Activated gamma-delta T cell treated with Interleukin-2 at 50 U/mL for 16 hours (primary cell): ENCODE measurements at regions not wholly inside any gene's neighbourhood (a gene's known extent, or its start where the extent isn't known, plus 50 kb on each side); places are given as distances from the start of the nearest gene placed in this dataset.
"Not testable (repeated sequence)": the region's sequence is repeated elsewhere in the genome, so short reads cannot be mapped to it uniquely, and the experiment has no call there.

ENCODE experiments used
- DNase-seq: peaks from one replicate; pipeline ENCODE4 v3.0.0-alpha.2; 2020

DNA sequence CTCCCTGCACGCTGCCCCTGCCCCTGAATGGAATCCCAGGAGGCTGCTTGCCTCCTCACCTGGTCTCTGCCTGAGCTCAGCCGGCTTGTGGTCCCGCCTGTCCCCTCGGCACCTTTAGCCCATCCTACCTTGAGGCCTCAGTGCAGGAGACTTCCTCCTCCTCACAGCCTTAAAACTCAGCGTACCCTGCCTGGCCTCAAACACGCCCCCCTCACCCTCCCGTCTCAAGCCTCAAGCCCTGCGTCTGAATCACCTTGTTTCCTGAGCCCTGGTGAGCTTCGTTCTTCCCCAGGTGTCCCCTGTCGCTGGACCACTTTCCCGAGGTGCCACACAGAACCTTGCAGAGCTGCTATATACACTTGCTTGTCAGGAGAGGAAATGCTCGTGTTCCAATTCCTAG lies 110.2 kb upstream of the SPIN1 start:
- no peak for DNase-seq

DNA sequence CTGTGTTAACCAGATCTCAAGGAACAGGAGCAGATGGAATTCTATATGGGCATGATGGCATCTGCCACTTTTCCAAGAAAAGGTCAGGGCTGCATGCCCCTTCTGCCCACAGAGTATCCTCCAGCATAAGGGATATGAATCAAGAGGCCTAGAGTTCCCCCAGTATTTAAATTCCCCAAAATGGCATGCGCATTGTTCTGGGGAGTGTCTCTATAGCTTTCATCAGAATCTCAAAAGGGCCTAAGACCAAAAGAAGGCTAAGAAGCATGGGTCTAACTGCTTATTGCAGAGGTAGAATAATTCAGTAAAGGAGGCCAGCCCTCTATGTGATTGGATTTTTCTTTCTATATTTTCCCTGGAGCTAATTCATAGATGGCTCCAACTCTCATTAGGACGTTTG lies 114.2 kb upstream of the SPIN1 start:
- DNase-seq: no peak

DNA sequence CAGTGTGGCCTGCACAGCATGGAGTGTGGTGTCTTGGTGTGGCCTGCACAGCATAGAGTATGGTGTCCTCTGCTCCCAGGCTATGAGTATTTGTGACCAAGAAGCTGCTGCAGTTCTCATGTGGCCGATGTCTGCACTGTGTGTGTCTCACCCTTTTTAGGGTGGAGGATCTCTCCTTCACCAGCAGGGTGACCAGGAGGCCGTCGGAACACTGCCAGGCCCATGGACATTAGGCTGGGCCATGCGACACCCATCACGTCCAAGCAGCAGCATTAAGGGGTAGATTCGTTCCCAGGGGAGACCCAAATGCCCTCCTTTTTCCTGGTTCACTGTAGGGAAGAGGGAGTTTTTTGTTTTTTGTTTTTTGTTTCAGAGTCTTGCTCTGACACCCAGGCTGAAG lies 115.3 kb upstream of the SPIN1 start:
- DNase-seq: no peak

DNA sequence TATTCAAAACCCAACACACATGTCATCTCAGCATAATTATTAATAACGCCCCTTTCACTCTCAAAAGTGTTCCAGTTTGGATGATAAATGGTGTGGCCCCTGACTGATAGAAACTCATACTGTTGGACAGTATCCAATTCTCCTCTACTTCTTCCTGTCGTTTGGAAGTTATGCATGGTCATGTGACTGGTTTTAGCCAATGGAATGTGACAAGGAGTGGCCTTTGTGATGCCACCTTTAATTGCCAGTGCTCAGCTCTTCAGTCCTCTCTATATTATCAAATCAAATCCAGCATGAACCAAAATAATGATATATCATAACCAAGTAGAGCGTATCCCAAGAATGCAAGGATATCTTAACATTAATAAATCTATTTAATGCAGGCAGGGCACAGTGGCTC lies 117.8 kb upstream of the SPIN1 start:
- DNase-seq: no peak

DNA sequence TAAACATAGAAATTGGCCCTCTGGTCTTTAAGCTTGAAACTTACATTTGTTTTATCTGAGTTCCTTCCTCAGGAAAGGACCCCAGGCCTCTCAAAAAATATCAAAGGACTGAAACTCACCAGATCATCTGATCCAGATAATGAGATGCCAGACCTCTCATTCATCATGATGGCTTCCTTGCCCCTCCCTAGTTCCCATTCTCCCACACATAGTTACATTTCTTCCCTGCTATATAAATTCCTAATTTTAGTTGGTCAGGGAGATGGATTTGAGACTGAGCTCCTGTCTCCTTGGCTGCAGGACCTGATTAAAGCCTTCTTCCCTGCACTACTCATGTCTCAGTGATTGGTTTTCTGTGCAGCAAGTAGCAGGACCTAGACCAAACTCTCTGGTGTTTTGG lies 119.4 kb upstream of the SPIN1 start:
- no peak for DNase-seq

DNA sequence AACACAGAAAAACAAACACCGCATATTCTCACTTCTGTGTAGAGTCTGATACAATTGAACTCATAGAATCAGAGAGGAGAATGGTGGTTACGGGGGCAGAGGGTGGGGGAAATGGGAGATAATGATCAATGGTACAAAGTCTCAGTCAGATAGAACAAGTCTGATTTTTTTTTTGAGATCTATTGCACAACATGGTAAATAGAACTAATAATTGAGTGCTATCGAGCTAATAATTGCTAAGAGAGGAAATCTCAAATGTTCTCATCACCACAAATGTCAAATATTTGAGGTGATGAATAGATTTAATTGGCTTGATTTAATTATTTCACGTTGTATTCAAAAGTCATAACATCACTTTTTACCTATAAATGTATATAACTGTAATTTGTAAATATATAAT lies 121.0 kb upstream of the SPIN1 start:
- no peak for DNase-seq

DNA sequence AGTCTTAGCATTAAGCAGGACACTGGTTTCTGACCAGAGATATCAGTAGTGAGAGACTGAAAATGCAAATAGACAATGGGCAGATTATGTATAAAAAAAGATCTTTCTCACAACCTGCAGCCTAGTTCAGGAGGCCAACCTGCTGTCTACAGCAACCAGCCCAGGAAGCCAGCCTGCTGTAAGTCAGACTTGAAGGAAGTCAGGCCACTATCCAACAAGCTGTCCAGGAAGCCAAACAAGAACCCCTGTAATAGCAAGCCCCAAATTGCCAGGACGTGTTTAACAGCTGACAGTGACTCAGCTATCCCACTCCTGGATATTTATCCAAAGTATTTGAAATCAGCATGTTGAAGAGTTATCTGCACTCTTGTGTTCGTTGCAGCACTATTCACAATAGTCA lies 121.8 kb upstream of the SPIN1 start:
- DNase-seq: no peak

DNA sequence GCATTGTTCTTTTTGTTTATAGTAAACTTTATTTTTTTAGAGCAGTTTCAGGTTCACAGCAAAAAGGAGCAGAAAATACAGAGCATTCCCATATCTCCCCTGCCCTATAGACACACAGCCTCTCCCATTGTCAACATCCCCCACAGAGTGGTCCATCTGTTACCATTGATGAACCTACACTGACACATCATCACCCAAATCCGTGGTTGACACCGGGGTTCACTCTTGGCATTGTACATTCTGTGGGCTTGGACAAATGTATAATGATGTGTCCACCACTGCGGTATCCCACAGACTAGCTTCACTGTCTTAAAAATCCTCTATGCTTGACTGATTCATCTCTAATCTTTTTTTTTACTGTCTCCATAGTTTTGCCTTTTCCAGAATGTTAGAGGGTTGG lies 120.7 kb upstream of the SPATA31C2 start:
- DNase-seq: no peak

DNA sequence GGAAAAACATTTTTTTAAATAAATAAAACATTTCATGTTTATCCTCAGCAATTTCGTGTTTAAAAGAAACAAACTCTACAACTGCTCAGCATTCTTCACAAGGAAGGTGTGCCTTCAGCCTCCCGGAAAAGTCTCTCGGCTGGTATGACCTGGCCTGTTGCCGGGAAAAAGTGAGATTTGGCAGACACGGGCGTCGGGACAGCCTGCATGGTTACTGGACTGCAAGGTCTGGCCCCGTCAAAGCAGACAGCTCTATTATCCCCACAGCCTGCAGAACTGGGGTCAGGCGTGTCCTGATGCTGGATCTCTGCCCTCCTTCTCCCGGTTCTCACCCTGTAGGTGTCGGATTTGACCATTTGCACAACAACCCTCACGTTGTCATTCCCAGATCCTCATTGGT lies 120.3 kb upstream of the SPATA31C2 start:
- no peak for DNase-seq

DNA sequence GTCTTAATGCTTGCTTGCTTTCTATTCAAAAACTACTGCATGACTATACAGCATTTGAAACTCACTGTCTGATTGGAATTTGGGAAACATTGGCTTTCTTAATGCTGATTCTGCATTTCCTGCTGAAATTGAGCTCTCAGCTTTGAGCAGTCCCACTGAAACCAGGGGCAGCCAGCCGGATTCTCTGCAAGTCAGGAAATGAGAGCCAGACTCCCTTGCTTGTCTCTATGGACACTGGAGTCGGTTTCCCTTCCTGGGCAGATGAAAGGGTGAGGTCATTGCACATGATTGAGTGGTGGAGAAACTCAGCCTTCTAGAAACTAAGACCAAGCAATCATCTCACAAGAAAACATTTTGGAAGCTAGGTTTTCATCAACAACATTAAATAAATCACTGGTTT lies 119.7 kb upstream of the SPATA31C2 start:
- no peak for DNase-seq

DNA sequence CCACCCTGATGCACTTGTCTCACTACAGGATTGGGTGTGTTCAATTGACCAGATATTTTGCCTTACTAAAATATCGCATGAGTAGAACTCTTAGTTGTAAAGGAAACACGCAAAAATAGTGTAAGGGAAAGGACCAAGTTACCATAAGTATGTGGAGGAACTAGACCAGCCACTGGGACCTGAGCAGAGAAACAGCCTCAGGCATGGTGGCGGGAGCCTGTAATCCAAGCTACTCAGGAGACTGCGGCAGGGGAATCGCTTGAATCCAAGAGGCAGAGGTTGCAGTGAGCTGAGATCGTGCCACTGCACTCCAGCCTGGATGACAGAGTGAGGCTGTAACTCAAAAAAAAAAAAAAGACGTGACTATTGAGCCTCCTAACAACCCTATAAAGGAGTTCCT lies 117.9 kb upstream of the SPATA31C2 start:
- DNase-seq: no peak

DNA sequence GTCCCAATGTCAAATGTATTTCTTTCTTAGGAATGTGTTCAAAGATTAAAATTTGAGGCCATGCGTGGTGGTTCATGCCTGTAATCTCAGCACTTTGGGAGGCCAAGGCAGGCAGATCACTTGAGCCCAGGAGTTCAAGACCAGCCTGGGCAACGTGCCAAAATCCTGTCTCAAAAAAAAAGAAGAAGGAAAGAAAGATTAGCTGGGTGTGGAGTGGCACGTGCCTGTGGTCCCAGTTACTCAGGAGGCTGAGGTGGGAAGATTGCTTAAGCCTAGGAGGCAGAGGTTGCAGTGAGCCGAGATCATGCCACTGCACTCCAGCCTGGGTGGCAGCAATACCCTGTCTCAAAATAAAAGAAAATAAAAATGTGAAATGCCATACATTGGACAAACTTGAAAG lies 117.5 kb upstream of the SPATA31C2 start:
- not testable (repeated sequence) for DNase-seq

DNA sequence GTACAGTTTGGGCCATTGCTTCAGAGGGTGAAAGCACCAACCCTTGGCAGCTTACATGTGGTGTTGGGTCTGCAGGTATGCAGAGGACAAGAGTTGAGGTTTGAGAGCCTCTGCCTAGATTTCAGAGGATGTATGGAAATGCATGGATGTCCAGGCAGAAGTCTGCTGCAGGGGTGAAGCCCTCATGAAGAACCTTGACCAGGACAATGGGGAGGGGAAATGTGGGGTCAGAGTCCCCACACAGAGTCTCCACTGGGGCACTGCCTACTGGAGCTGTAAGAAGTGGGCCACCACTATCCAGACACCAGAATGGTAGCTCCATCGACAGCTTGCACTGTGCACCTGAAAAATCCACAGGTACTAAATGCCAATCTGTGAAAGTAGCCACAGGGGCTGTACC lies 113.6 kb upstream of the SPATA31C2 start:
- DNase-seq: no peak

DNA sequence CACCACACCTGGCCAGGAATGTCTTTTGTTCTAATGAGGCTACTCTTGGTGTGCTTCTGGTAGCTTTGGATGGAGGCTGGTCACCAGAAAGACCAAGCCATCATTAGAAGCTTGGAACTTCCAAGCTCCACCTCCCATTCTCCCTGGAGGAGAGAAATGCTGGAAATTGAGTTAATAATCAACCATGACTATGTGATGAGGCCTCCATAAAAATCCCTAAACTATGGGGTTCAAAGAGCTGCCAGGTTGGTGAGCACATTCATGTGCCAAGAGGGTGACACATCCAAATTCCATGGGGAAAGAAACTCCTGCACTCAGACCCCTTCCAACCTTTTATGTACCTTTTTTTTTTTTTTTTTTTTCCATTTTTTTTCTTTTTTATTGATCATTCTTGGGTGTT lies 105.5 kb upstream of the SPATA31C2 start:
- no peak for DNase-seq

DNA sequence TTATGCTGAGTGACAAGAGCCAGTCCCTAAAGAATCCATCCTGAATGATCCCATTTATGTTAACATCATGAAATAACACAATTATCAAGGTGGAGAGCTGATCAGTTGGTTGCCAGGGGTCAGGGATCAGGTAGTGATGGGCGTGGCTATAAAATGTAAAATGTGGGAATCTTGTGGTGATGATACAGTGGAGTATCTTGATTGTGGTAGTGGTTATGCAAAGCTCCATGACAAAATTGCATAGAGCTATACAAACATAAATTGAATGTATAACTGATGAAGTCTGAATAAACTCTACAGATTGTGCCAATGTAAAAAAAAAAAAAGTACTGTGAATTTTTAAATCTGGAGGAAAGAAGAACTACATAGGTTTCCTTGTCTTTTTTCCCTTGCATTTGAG lies 104.6 kb upstream of the SPATA31C2 start:
- DNase-seq: no peak

DNA sequence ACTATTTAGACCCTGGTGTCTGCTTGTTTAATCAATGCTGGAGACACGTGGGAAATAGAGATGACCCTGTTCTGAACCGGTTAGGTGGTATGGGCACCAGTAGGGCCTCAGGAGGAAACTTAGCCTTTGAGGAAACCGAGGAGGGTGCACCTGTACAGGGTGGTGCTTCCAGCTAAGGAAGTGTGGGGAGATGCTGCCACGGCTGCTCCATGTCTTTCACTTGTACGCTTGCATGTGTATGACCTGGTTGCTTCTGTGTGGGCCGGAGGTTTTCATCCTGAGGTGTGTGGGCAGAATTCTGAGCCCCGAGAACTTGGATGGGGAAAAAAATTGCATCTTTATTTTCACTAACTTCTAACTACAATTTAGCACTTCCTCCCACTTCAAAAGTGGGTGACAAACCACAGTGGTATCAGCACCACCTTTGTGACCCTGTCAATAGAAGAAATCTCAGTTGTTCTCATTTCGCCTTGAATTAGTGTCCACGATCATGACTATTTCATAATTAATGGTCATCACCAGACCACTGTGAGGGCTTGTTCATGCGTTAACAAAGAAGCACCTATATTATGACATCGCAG lies 99.8 kb upstream of the SPATA31C2 start:
- DNase-seq: no peak

DNA sequence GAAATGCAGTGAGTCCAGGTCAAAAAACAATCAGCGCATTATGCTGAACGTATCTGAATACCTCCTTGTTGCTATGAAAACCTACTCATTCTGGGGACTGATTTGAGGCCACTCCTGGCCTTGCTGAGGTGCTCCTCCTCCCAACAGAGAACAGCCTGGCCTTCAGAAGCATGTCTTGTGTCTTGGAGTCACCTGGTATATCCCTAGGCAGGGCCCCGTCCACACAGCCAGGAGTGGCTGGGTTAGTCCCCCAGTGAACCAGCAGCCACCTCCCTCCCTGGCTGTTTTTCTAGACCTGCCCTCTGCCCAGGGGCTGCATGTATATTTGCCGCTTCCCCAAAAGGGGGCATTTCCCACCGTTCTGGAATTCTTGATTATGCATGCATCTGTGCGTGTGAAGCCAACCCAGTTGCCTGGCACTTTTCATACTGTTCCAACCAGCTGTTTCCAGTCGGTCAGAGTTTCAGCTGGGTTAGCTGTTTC lies 99.2 kb upstream of the SPATA31C2 start:
- DNase-seq: no peak

DNA sequence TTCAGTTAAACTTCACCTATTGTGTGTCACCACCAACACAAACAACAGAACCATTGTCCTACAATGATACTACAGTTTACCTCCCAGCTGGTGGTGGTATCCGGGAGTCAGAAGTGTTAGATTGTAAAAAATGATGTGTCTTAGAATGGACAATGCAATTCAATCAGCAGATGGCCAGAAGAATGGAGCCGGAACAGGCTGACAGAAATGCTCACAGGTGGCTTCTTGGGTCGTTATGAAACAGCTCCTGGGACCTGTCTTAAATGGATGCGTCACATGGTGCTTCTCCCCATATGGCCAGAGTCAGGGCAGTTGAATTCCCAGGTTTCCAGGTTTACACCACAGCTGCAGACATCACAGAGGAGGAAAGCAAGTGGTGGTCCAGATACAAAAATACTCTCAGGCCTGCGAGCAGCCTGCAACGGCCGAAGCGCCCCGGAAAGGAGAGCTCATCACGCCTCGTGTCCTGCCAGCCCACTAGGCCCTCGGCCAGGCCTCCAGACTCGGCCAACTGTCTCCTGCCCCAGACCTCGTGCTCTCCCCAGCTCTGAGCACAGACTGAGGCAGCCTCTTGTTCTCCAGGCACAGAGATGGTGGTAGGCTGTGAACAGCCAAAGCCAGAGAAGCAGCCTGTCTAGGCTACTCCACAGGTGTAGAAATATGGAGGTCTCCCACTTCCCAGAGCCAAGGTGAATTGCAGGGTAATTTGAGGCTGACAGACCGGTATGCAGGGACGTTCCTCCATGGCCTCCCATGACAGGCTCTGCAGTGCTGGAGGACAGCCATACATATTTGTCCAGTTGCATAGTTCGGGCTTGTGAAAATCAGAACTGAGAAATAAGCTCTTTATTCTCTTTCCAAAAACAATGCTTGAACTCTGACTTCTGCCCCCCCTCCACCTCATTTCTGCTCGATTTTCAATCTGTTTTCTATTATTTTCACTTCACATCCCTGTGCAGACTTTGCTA lies 98.5 kb upstream of the SPATA31C2 start:
- no peak for DNase-seq

DNA sequence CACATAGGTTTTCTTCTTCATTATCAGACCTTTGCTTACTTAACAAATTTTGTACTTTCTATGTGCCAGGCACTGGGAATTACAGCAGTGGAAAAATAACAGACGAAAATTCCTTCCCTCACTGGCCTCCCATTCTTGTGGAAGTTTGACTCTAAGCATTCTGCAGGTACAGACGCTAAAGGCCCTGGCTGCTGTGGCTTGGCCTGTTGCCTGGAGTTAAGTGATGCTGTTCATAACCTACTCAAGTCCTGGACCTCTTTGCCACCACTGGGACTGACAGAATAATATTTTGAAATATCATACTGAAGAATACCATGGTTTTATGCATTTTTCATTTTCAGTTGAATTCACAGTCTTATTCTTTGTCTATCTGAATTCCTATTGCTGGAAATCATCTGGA lies 97.3 kb upstream of the SPATA31C2 start:
- DNase-seq: no peak

DNA sequence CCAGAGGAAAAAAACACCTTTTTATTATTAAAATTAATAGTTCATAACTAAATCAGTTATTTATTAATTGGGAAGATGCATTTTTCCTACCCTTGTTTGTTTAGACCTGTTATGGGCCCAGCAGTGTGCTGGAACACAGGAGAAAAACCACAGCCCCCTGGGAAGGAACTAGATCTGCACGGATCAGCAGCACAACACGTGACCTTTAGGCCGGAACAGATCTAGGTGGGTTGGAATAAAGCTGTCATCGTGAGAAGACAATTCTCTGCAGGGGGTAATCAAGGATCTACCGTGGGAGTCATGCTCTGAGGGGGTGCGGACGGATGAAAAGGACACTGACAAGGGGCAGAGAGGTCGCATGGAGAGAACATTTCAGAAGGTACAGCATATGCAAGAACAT lies 95.8 kb upstream of the SPATA31C2 start:
- no peak for DNase-seq

DNA sequence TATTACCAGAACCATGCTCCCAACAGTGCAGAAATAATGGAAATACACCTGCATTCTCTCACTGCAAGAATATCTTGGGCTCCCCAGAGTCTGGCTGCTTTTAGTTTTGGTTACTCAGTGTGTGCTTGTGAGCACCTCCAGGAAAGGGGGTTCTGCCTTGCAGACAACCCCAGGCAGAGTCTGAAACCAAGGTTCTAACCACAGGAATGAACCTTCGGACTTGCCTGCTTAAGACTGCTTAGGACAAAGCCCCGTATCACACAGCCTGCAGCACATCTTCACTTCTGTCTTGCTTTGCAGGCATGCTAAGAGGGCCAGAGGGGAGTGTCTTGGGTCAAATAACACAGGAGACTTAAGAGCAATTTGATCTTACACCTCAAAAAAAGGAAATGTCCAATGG lies 94.8 kb upstream of the SPATA31C2 start:
- DNase-seq: no peak

DNA sequence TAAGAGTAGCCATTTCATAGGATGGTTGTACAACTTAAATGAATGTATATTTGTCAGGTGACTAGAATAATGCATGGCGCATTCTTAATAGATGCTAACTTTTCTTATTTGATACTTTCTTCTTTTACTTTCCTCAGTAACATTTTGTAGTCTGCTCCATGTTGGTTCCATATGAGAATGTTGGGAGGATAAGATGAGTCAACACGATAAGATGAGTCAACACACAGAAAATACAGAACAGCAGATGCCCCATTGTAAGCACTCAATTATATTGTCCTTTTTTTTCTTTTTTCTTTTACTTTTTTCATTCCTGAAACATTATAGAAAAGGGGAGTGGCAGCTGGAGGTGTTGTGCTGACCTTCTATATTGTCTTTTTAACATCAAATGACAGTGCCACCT lies 92.3 kb upstream of the SPATA31C2 start:
- DNase-seq: no peak

DNA sequence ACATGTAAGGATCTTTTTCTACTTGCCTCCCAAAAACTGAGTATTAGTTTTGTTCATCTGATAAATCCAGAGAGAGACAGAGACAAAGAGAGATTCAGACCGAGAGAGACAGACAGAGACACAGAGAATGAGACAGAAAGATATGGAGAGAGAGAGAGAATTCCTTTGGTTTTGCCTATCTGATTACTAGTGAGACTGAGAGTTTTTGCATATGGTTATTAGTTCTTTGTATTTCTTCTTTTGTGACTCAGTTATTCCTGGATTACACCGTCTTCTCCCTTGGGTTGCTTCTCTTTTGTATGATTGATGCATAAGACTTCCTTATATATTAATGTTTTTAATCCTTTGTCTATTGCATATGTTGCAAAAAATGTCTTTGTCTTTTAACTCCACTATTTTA lies 91.2 kb upstream of the SPATA31C2 start:
- no peak for DNase-seq

DNA sequence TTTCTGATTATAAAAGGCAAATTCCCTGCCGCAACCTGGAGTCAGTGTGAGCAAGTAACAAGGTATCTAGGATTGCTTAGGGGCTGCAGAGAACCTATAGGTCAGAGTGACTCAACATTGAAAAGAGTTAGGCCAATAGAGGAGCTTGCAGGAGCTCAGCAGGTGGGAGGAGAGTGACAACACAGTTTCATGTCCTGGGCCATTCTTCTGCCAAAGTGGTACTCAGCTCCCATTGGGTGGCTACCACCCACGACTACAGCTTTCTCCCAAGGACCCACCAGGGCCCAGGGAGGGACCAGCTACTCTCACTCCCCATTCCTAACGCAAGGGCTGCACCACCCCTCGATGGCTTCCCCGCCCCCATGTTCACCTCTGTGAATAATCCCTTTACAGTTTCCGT lies 86.7 kb upstream of the SPATA31C2 start:
- DNase-seq: no peak

DNA sequence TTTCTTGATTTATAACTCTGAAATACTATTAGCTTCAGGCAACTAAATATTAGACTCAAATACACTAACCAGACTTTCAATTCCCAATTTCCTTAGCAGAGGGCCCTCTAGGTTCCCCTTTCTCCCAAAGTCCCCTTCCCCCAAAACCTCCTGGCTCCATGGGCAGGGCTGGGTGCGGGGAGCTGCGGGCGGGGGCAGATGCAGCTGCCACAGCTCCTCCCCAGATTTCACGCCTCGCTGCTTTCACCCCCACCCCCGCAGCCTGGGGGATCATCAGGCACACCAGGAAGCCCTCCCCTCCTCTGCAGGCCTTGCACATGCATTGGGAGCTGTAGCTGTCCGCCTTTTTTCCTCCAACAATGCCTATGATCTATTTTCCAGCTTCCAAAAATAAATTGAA lies 82.8 kb upstream of the SPATA31C2 start:
- no peak for DNase-seq
